HG03565 (cell line): ENCODE measurements at regions not wholly inside any gene's neighbourhood (a gene's known extent, or its start where the extent isn't known, plus 50 kb on each side); places are given as distances from the start of the nearest gene placed in this dataset.

ENCODE experiments used
- ATAC-seq: cut with Tn5 transposase; IDR thresholded peaks from one replicate; pipeline ENCODE4 v1.9.1; 2021; ENCODE audit warnings: mild to moderate bottlenecking, moderate library complexity; ENCODE audit not compliant: unreplicated experiment

DNA sequence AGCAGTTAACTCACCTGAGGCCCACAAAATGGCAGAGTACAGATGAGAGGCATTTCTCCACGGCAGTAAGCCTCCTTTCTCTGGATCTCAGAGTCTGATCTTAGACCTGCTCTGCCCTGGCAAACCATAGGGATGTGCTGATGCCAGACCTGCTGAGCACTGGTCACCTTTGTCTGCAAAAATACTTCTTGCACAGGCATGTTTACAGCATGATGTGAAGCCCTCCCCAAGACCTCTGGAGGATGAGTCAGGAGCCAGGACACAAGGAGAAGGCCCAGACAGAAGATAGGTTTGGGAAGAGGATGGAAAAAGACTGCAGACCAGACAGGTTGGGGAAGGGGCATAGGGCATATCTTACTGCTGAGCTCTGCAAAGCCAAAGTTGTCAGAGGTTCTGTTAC is 426.6 kb downstream of the PMP22 start:
- no peak for ATAC-seq

DNA sequence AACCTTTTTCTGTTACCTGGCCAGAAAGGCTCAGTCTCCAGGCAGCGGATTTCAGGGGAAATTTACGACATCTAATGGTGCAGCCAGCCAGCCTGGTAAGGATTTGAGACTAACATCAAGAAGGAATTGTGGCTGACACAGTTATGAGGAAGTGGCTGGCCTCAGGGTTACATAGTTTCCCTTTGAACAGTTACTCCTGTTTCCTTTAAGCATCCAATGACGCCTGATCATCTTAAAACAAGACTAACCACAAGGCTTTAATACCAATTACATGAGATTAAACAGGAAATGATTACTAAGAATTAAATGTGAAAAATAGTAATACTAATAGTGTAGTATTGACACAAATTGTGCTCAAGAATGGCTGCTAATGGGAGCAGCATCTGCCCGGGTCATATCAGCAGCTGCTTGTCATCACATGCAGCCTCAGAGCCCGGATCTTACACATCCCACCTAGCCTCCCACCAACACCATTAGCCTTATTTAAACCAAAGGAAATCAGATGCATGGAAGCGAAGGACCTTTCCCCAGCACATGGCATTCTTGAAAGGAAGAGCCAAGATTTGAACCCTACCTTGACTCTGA is 431.8 kb downstream of the PMP22 start:
- no peak for ATAC-seq

DNA sequence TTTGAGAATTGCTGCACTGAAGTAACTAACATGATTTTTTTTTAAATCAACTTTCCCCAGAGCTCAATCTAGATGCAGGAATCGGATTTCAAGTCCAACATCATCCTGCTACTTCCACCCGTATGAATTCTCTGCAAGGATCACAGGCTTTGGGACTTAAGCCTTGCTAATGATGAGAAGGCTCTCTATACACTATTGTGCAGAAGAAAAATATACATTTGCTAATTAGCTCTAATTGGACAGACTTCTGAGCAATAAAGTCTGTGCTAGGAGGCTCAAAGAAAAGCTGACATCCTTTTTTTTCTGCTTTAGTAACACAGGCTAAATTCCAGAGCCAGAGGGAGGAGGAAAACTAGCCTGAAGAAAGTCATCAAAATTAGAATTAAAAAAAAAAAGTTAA is 433.6 kb downstream of the PMP22 start:
- no peak for ATAC-seq

DNA sequence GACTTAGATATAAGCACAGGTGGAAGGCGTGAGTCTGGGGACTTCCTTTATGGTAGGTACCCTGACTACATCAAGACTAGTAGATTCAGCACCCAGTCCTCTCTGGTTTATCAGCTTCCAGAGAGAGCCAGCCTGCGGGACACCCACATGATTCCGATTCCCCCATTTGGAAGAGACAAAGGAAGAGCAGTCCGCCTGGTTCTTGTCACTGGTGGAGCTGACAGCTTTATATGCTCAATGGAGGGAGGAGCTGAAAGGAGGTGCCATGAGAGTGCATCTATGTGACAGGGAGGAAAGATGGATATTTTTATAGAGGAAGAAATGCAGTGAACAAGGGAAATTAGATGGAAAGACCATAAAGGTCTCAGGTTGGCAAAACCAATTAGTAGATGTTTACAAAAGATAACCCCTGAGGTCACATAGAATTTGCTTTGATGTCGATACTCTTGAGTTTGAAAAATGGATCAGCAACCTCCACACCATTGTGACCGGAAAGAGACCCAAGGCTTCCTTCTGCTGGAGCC is 437.7 kb downstream of the PMP22 start:
- ATAC-seq: no peak

DNA sequence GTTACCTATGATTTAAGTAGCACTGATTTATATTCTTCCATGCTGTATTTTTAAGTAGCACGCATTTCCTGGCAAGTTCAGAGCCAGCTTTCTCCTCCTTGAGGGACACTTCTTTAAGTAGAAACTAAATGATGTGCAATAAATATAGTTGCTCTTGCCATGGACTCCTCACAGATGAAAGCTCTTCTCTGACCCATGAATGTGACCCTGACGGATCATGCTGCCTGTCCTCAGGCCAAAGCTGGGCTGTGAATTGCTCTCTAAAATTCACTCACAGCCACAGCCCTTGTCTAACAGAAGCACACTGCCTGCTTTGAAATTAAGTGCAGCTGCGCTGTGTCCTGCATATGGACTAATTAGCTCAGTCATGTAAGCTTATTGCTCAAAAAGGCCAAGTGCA is 438.8 kb downstream of the PMP22 start:
- ATAC-seq: no peak

DNA sequence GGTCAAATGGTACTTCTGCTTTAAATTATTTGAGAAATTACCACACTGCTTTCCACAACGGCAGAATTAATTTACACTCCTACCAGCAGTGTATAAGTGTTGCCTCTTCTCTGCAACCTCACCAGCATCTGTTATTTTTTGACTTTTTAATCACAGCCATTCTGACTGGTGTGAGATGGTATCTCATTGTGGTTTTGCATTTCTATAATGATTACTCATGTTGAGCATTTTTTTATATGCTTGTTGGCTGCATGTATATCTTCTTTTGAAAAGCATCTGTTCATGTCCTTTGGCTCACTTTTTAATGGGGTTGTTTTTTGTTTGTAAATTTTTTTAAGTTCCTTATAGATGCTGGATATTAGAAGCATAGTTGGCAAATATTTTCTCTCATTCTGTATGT is 446.7 kb downstream of the PMP22 start:
- ATAC-seq: no peak

DNA sequence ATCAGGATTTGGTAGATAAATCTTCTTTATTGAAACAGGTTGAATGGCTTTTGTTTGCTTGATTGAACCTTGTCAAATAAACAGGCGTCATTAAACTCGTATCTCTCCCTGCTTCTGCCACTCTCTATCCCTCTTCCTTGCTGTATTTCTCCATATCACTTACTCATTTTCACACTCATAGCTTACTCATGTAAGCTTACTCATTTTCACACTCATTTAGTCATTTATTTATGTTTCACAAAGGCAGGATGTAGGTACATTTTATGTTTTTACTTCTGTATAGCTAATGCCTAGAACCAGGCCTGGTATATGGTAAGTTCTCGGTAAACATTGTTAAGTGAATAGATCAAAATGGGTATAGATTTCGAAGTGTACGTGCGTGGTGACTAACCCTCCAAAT is 450.0 kb downstream of the PMP22 start:
- no peak for ATAC-seq

DNA sequence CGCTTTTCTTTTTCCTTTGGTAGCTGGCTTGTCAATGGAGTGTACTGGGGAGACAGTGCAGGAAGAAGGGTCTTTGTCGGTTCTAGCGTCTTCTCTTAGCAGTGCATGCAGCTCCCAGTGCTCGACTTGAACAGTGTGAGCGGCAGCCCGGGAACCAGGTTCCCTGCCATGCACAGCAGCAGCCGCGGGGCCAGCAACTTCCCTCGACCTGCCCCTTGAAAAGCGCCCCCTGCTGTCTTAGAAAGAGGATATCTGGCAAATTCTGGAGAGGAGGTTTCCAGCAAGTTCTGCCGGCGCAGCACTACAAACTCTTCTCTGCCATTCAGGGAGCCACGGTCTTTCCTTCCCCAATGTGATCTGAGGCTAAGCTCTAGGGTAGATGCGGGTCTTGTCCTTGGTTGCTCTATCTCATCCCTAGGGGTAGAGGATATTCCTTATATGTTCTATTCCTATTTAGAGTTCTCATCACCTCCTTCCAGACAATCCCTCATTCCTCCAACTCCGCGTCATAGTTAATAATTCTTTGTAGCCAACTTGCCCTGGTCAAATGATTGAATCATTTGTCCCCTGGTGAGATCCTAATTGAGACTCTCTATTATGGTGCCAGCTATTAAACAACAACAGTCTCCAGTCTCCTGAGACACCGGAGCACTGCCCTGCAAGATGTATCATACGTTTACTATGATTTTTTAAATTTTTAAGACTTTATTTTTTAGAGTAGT is 451.3 kb downstream of the PMP22 start:
- ATAC-seq: no peak

DNA sequence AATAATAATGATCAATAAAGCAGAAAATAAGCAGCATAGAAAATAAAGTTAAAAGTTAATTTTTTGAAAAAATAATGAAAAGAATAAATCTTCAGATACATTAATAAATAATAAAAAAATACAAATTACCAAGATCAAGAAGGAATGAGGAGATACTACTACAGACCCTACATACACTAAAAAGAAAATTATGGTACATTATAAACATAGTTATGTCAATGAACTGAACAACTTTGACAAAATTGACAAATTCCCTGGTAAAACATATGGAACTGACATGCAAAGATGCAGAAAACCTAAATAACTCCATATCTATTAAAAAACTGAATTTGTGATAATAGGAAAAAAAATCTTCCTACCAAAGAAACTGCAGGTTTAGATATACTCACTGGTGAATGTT is 456.7 kb downstream of the PMP22 start:
- ATAC-seq: no peak

DNA sequence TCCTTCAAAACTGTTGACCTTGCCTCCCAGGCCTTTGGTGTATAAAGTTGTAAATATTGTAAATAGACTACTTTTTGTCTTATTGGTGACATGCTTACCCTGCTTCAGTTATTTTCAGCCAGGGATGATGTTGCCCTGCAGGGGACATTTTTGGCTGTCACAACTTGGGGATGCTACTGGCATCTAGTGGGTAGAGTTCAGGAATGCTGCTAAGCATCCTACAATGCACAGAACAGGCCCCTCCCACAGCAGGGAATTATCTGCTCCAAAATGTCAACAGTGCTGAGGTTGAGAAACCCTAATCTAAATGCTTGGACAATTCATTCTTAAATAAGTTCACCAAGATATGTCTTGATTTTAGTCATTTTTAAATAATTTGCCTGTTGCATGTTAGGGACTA is 459.8 kb downstream of the PMP22 start:
- ATAC-seq: no peak

DNA sequence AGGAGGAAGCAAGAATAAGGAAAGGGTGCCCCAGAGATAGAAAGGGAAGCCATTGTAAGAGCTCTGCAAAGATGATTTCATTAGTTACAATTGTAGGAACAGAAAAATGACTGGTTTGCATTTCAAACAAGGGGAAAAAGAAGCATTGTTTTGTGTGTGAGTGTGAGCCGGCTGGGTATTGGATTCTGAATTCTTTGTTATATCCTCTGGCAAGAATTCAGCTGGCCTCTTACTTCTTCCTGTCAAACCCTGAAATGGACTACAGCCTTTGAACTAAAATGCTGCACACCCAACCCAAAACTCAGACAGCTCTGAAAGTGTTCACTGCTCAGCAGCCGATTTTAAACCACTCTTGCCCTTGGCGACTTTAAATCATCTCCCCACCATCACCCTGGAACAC is 461.3 kb downstream of the PMP22 start:
- ATAC-seq: no peak

DNA sequence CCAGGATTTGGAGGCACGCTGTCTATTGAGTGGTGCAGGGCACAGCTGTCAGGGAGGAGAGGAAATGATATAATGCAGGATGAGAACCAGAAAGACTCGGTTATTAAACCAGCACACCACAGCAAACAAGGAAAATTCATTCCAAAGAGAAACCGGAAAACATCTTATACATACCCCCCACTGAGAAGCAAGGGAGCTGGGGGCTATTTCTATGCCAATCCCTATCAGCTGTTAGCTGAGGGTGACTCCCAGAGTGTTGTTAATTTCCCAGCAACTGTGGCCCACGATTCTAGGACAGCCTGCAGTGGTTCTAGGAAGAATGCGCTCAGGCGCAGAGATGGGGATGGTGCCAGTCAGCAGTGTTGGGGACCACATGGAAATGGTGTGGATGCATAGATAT is 467.3 kb downstream of the PMP22 start:
- no peak for ATAC-seq

DNA sequence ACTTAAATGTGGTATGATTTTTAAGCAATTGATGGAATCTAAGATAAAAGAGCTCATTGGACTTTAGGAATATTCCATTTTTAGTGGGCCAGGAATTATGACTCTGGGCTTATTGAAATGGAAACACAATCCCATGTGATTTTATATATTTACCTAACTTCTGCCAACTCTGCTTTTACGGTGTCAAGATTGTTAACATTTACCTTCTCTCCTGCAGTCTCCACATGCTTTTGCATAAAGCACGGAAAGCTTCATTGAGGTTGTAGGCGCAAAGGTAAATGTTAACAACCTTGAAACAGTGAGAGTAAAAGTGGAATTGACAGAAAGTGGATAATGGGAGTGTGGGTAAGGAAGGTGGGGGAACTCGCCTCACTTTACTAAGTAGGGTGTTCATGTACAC is 468.1 kb downstream of the PMP22 start:
- no peak for ATAC-seq

DNA sequence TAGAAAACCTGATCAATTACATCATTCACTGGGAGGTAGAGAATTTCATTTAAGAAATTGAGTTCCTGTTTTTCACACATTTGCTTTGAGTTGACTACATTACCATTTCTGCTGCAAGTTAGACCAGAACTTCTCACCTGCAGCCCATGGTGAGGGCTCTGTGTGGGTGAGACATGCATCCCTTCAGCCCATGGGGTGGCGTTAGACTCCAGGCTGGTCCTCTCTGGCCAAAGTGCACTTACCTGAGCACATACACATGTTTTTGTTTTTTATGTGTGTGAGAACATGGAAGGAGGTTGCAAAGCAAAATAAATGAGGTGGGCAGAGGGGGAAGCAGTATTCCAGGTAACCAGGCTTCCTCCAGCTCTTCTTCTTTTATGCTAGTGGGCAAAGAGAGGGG is 470.2 kb downstream of the PMP22 start:
- ATAC-seq: no peak

DNA sequence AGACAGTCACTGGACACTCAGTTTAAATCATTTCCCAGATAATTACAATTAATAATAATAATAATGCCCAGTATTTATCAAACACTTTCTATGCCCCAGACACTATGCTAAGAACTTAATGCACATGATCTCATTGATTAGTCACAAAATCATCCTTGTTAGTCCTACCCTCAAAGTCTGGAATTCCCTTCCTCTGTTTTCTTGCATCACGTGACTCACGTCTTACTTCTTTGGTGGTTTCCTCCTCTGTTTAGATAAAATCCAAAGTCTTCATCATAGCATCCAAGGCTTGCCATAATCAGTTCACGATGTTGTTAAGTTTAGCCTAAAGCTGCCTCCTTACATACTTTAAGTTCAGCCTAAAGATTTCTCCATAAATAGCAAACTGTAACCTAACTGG is 471.9 kb downstream of the PMP22 start:
- no peak for ATAC-seq

DNA sequence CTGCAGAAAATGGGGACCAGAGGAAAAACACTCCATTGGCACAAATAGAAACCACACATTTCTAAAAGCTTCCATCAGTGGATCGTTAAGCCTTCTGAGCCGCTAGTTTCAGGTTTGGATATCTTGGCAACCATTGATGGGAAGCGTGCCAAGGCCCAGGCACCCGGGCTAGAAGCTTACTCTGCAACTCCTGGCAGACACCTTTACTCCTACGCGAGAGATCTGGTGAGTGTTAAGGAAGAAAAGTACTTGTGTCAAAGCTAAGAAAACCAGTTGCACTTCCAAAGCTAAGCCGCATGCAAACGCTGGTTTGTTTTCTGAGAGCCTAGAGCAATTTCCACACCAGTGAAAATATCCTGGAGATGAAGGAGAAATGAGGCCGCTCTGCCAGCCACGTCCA is 472.4 kb downstream of the PMP22 start:
- ATAC-seq: no peak

DNA sequence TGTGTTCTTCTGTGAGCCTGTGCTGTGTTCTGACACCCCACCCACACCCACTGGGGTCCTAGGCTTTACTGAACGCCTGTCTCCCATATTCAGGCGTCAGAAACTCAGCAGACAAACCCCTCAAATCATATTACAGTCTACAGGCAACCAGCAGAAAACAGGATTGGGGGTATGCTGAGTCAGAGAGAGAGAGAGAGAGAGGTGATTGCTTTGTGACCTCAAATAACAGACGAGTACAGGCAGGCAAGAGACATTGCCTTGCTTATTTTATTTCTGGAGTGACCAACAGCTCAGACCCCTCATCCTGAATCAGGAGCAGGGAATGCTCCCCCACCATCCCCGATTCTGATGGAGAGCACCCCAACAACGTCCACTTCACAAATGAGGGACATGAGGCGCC is 473.9 kb downstream of the PMP22 start:
- no peak for ATAC-seq

DNA sequence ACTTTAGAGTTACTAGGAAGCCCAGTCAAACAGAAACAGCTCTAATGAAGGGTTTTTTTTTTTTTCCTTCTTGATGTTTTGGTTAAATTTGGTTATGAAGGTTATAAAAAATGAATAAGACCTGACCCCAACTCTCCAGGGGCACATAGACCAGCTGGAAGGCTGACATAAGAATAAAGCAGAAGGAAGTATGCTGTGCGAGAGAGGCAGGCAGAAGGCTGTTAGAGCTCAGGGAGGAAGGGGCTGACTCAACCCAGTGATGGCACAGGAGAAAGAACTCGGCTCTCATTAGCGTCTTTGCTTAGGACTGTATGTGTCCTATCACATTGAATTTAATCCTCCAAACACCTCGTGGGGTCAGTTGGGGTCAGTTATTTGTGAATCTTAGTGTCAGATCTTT is 474.6 kb downstream of the PMP22 start:
- ATAC-seq: no peak

DNA sequence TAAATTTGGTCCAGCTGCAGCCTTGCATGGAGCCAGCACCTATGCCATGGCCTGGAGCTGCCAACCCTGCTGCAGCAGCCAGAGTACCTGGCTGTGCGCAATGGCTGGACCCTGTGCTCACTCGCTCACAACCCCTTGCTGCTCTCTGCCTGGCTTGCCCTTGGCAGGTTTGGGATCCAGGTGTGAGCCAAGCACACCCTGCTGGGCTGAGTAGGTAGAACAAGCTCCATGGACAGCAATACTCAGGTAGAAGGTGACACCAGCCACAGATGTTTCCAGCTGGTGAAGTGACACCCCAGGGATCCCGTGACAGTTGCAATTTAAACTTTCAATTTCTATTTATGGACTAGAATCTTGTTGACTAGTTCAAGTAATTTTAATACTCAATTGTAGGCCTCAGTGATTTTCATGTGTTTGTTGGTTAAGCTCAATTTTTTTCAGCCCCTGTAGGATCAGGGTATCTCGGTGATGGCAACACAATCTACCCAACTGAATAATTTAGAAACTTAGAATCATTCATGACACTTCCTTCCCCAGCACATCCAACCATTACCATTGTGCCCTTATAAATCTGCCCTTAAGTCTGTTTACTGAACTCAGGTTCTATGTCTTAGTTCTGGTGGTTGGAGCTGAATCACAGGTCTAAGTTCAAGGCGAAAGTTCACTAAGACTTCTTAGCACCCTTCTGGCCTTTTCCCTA is 480.0 kb downstream of the PMP22 start:
- ATAC-seq: no peak

DNA sequence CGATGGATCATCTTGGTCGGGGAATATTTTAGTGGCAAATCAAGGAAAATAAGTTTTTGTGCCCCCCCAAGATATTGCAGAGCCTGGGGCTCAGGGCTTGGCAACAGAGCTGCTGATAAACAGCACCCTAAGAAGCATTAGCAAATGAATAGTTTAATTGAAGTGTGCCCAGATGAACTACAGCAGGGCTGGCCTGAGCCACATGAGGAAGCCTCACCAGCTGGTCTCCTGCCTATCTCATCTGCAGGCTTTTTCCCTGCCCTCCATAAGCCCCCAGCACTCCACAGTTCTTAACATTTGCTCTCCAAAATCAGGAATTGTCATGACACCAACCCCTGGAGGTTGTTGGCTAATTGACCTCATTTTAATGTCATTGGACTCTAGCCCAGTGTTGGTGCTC is 480.2 kb downstream of the HS3ST3B1 start:
- ATAC-seq: no peak

DNA sequence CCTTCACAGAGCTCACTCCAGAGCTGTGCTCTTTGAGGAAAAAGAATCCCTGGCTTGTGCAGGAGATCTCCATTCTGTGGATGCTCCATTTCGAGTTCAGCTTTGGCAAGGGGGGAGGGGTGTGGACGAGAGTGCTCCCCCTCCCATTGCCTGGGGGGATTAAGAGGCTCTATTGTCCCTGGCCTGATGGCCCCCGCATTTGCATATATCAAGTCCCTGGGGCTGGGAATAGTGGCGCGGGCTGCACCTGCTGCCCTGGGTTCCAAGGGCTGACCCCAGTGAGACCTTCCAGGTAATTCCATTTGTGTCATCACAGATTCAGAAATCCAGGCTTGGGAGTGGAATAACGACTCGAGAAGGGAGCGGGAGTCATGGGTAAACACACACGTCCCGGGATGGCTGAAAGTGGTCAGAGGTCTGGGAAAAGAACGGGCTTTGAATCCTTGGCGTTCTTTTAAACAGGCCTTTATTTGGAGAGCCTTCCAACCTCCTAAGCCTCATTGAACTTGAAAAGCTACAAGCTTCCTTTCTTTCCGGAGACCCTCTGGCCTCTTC is 479.3 kb downstream of the HS3ST3B1 start:
- no peak for ATAC-seq

DNA sequence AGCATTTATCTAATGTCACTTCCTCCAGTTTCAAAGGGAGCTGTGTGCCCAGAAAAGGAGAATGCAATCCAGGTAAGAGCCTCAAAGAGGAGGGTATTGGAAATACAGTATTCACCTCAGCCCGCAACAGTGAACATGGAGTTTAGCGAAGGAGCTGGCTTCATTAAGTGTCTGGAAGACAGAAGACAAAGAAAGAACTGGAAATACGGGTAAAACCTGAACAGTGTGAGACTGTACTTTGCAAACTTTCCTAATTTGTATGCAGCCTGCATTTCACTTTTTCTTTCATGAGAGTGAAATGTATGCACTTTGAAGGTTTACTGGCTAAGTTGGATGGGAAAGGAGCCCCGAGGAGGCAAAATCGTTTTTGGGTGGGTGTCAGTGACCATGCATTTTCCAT is 478.4 kb downstream of the HS3ST3B1 start:
- ATAC-seq: no peak
